Neural cell (in vitro differentiated cells): ENCODE measurements at regions not wholly inside any gene's neighbourhood (a gene's known extent, or its start where the extent isn't known, plus 50 kb on each side); places are given as distances from the start of the nearest gene placed in this dataset.

Experiments used
- CTCF ChIP-seq: fragments of 450-650 bp; IDR thresholded peaks from 2 replicates; pipeline ENCODE4 v1.5.1; 2014; ENCODE audit warnings: antibody characterized with exemption, mild to moderate bottlenecking, moderate library complexity; ENCODE audit not compliant: poor library complexity, severe bottlenecking
- EP300 ChIP-seq: fragments of 450-650 bp; conservative IDR thresholded peaks from 2 replicates; pipeline ENCODE4 v1.6.1; 2014; ENCODE audit warnings: antibody characterized with exemption, mild to moderate bottlenecking, moderate library complexity; ENCODE audit not compliant: poor library complexity, severe bottlenecking
- EZH2 ChIP-seq: fragments of 200-600, 300-800 bp; shearing (Covaris generic), sonication (generic); IDR thresholded peaks from 2 replicates; pipeline ENCODE4 v1.6.1; 2014; ENCODE audit warnings: antibody characterized with exemption, low read length, borderline replicate concordance, mild to moderate bottlenecking; ENCODE audit not compliant: insufficient read depth, poor library complexity, severe bottlenecking
- MXI1 ChIP-seq: fragments of 450-650 bp; conservative IDR thresholded peaks from 2 replicates; pipeline ENCODE4 v1.6.1; 2014; ENCODE audit warnings: antibody characterized with exemption, mild to moderate bottlenecking; ENCODE audit not compliant: poor library complexity, severe bottlenecking
- POLR2AphosphoS5 ChIP-seq: IDR thresholded peaks from 2 replicates; pipeline ENCODE4 v1.6.1; 2012
- RAD21 ChIP-seq: fragments of 450-650 bp; conservative IDR thresholded peaks from 2 replicates; pipeline ENCODE4 v1.6.1; 2014; ENCODE audit warnings: antibody characterized with exemption, mild to moderate bottlenecking, moderate library complexity
- REST ChIP-seq: IDR thresholded peaks from 2 replicates; pipeline ENCODE4 v1.6.1; 2012; ENCODE audit warnings: borderline replicate concordance
- SMC3 ChIP-seq: fragments of 450-650 bp; conservative IDR thresholded peaks from 2 replicates; pipeline ENCODE4 v1.6.1; 2014; ENCODE audit warnings: antibody characterized with exemption, mild to moderate bottlenecking, moderate library complexity; ENCODE audit not compliant: poor library complexity
- TAF1 ChIP-seq: IDR thresholded peaks from 2 replicates; pipeline ENCODE4 v1.6.1; 2012; ENCODE audit warnings: low read depth

- TF ChIP-seq POLR2AphosphoS5 (no peak), RAD21 (no peak), CTCF (no peak), EP300 (no peak), EZH2 (no peak), MXI1 (no peak), TAF1 (no peak), REST (no peak), SMC3 (no peak)
Observed at GRCh38 chr9:129382281-129383018, 204.4 kb upstream of the IER5L start.
